AG08395 (cell line): ENCODE measurements at regions not wholly inside any gene's neighbourhood (a gene's known extent, or its start where the extent isn't known, plus 50 kb on each side); places are given as distances from the start of the nearest gene placed in this dataset.

Experiments used
- DNase-seq: peaks from one replicate; pipeline ENCODE4 v3.0.0; 2012; ENCODE audit warnings: mixed read lengths, low spot score

GRCh38 chr20:55597526-55597925, 407.8 kb downstream of the CBLN4 start:
- DNase-seq = no peak

DNA sequence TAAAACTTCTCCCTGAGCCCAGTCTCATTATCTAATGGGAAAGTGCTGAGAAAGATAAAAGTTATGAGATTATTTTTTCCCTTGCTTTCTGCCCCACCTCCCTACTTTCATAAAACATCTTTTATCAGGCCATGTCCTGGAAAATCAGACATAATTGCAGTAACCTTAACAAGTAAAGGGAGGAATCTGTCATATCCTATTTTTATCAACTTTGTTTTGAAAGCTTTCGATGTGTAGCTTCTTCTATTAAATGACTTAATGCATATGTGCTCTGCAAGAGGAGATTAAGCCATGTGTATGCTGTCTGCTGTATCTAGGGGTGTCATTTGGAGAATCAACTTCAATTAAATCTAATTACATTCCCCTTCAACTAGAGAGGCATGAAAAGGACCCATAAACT, 408.9 kb downstream of the CBLN4 start:
- DNase-seq = no peak

DNA sequence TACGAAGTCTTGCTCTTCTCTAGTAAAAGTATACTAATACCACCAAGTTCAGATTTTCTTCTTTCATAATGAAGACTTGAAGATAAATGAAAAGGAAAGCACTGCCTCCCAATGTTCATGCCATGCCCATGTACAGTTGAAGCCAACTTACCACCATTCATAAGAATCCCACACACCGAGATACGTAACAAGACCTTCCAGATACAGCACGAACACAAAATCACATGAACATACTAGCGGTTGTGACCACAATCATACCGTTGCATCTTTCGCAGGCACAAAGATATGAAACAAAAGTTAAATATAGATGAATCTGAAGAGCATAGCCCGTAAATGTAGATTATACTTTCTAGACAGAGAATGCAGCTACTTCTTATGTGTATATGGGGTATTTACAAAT, 412.5 kb downstream of the CBLN4 start:
- DNase-seq = no peak

DNA sequence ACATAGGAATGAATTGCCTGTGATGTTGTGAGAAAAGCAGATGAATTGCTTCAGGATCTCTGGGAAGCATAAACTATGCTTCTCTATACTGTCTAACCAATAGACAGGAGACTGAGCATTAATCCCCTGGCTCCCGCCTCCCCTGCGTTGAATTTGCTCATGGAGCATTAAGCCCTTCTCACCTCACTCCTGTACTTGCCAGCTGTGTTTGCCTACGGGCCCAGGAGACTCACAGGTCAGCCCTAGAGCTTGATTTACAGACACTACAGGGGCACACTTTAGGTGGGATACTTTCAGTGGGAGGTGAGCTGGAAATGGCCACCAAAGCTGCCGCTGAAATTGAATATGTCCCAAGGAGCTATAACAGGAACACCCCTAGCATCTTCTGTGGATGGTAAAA, 418.7 kb downstream of the CBLN4 start:
- no peak for DNase-seq

- DNase-seq = no peak
Observed at GRCh38 chr20:55584964-55585363, 420.4 kb downstream of the CBLN4 start.

DNA sequence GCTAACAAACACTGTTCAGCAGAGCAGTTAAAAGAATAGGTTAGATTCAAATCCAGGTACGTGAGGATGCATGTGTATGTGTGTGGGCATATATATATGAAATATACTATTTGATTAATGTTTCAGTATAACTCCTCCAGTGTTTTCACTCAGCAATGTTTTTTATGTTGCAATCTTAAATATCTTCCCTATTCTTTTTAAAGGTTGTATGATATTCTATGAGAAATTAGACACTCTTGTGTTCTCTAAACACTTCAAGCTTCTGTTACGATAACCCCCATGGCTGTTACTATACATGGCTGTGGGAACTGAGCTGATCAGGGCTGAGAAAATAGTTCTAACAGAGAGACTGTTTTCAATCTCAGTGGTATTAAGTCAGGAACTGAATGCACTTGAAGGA, 421.0 kb downstream of the CBLN4 start:
- DNase-seq = no peak

GRCh38 chr20:55583036-55583435, 422.3 kb downstream of the CBLN4 start:
- DNase-seq = no peak

GRCh38 chr20:55582498-55582897, 422.8 kb downstream of the CBLN4 start:
- DNase-seq = no peak

GRCh38 chr20:55581519-55581918, 423.8 kb downstream of the CBLN4 start:
- DNase-seq = no peak

DNA sequence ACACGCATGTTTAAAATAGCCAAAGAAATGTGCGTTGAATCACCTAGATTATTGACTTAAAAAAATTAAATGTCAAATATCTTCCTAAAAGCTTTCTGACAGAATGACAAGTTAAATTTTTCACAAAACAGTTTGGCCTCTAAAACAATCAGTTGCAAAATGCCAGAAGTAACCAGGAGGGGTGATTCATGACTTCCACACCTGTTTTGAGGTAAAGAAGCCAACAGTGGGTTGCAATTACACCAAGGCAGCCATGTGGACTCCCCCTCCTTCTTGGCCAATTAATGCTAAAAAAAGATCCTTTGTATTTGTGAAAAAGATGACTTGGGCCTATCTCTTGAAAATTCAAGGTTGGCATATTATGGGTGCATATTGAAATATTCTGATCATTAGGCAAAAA, 424.8 kb downstream of the CBLN4 start:
- no peak for DNase-seq

DNA sequence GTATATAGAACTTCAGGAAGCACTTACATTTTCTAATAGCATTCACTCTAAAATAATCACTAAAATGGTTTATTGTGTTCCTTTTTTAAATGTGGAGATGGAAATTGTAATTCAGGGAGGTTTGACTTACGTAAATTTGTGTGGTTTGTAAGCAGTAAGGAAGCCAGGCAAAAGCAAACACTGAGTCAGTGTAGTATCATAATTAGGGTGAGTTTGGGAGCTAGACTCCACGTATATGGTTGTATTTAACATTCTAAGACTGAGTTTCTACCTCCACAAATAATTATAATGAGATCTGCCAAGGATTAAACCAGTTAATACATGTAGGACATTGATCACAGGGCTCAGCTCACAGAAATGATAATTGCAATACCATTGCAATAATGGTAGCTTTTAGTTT, 425.5 kb downstream of the CBLN4 start:
- DNase-seq = no peak

GRCh38 chr20:55576981-55577380, 428.3 kb downstream of the CBLN4 start:
- no peak for DNase-seq

- no peak for DNase-seq
Observed at GRCh38 chr20:55569084-55569483, 436.2 kb downstream of the CBLN4 start.

GRCh38 chr20:55567826-55568225, 437.5 kb downstream of the CBLN4 start:
- DNase-seq = no peak

DNA sequence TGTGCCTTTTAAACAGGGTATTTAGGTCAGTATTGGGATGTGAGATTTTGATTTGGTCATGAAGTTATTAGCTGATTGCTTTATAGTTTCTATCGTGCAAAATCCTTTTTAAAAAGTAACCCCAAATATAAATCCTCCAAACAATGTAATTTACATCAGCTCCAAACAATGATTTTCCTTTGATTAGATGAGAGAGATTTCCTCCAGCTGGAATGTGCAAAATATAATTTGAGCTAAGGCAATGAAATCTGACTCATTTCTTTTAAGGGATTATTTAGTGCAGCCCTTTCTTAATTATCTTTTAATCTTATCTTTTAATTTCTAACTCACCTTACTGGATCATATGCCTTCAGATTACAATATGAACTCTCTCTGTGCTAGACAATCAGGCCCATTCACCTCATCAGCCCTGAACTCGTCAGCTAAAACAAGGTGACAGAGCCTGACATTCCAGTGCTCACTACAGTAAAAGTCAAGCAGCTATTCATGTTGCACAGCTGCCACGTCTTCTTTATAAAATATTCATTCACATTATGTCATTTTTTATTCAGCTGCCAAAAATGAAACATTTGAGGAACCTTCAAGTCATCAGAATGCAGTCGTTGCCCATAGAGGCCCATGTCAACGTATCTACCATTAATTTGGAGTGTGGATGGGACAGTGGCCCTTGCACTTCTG, 440.1 kb downstream of the CBLN4 start:
- DNase-seq = no peak

DNA sequence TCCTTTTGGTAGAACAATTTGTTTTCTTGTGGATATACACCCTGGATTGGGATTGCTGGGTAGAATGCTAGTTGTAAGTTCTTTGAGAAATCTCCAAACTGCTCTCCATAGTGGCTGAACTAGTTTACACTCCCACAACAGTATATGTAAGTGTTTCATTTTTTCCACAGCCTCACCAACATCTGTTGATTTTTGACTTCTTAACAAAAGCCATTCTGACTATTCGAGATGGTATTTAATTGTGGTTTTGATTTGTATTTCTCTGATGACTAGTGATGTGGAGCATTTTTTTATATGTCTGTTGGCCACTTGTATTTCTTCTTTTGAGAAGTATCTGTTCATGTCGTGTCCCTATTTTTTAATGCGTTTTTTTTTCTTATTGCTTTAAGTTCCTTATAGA, 444.1 kb downstream of the CBLN4 start:
- no peak for DNase-seq

GRCh38 chr20:55557191-55557590, 448.1 kb downstream of the CBLN4 start:
- DNase-seq = no peak

DNA sequence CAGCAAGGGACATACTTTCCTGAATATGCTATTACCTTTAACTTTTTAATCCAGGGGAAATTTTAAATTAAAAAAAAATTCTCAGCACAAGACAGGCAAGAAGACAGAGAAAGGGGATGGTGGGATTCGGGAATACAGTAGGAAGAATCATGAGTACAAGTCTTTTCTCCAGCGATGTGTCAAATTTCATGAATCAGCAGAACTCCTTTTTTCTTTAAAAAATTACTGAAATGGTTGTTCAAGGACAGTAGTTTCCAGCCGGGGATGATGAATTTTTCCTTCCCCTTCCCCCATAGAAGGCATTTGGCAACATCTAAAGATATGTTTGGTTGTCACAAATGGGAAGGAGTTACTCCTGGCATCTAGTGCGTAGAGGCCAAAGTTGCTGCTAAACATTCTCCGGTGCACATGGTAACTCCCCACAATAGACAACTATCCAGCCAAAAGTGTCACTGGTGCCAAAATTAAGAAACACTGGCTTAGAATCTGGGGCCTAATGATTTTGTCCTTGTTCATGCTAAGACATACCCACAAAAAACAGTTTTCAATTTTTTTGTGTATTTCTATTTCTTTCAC, 450.2 kb downstream of the CBLN4 start:
- DNase-seq = no peak

DNA sequence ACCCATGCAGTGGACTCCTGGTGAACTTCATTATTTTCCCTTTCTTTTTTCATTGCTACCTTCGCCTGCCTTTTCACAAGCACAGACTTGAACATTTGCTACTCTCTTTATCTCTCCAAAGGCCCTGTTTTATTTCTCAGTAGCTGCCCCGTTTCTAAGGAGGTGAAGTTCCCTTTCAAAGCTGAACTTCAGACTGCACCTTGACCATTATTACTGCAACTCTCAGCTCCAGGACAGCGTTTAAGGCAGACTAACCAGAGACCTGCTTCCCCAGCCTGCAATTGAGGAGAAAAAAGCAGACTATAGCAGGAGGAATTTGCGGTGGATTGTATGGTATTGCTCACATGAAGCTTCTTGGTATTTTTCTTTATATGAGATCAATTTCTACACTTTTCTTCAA, 460.7 kb downstream of the CBLN4 start:
- DNase-seq = no peak

DNA sequence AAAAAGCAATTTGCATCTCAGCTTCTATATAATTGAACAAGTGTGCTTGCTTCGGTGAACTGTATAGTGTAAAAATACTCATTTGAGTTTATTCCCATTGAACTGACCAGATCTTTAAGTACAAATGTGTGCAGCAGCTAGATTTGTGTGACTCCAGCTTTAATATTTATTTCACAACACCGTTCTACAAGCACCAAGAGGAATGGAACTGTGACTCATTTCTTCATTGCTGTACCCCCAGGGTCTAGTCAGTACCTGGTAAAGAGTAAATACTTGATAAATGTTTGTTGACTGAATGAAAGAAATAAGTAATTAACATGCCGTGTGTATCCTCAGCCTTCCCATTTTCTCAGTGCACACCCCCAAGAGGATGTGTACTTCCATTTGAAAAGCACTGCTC, 464.8 kb downstream of the CBLN4 start:
- DNase-seq = no peak

- no peak for DNase-seq
Observed at GRCh38 chr20:55540013-55540412, 465.3 kb downstream of the CBLN4 start.

- no peak for DNase-seq
Observed at GRCh38 chr20:55538261-55538908, 466.9 kb downstream of the CBLN4 start.

DNA sequence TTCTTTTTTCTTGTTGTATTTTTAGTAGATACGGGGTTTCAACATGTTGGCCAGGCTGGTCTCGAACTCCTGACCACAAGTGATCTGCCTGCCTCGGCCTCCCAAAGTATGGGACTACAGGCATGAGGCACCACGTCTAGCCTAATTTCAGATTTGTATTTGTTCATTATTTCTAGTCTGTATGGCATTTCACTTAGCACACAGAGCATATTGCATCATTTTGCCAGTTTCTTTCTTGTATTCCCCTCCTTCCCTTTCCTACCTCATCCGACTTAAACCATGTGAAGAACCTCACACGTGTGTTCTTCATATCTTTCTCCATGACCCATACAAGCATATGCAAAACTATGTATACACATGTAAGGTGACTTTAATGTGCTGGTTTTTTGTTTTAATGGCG, 470.0 kb downstream of the CBLN4 start:
- no peak for DNase-seq

DNA sequence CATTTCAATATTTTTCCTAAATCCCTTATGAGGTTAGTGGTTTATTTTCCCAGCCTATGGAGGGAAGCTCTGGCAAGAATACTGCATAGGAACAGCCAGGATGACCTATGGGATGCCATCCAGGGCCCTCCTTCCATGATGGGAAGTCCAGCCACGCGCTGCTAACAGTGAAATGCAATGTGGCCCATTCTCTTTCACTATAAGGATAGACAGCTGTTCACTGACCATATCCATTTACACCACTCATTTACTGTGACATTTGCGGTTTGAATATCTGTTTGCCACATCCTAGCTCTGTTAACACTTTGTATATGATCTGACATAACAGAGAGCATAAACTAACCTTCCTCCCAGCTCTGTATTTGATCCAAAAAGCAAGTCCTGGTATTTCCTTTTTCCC, 471.7 kb downstream of the CBLN4 start:
- no peak for DNase-seq
